ENCODE measurements at regions not wholly inside any gene's neighbourhood (a gene's known extent, or its start where the extent isn't known, plus 50 kb on each side); places are given as distances from the start of the nearest gene placed in this dataset.
"Not testable (repeated sequence)": the region's sequence is repeated elsewhere in the genome, so short reads cannot be mapped to it uniquely, and the experiment has no call there.

DNA sequence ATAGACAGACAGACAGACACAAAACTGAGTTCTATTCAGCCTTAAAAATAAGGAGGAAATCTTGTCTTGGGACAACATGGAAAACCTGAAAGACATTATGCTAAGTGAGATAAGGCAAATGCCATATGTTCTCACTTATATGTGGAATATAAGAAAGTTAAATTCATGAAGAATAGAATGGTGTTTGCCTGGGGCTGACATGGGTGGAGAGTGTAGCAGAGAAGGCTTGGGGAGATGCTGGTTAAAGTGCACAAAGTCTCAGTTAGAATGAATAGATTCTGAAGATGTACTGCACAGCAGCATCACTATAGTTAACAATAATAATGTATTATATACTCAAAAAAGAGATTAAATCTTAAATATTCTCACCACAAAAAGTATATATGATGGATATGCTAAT lies 355.5 kb downstream of the LRRIQ3 start:
- DNase-seq (ENCODE audit: low spot score): no peak

GRCh38 chr1:73839922-73840321 lies 358.1 kb downstream of the LRRIQ3 start:
- no peak for DNase-seq (ENCODE audit: low spot score)

DNA sequence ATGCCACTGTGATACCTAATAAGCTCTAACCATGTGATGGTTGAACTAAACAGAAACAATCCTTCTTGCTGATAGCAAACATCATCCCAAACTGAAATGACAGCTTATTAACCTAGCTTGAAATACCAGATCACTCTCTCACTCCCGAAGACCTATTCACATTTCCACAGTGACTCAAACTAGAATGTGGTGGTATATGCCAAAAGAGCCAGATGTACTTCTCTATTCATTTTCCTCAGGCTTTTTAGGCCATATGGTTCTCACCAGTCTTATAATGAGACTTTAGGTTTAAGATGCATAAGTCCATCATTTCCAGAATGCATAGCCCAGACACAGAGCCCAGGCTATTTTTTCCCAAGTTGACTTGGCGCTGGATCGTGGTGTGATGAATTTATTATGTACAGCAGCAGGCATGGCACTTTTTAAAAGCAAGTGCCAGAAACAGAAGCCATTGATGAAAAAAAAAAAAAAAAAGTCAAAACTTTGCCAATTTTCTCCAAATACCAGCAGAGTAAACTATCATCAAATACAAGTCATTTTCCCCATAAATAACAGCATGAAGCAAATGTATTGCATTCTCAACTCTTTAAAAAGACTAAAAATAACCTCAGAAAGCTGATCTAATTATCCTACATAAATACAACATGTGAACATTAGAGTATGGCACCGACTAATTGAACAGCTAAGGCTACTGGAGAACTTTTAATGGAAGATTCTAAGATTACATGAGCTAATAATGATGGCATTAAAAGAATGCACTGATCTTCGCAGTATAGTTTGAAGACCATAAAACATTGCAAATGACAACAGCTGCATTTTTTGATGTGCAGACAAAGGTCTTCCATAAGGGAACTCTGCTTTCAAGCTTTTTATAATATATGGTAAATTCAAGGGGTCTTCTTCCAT lies 365.4 kb downstream of the LRRIQ3 start:
- DNase-seq (ENCODE audit: low spot score): no peak

DNA sequence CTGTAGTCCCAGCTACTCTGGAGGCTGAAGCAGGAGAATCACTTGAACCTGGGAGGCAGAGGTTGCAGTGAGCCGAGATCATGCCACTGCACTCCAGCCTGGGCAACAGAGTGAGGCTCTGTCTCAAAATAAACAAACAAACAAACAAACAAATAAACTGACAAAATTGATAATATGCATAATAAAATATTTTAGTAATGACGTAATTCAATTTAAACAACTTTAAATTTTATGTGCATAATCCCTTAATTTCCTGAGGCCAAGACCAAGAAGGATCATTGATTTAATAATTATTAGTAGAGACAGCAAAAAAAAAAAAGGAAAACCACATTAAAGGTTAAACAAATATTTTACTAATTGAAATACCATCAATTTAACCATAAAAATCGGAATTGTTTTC lies 370.7 kb downstream of the LRRIQ3 start:
- not testable (repeated sequence) for DNase-seq (ENCODE audit: low spot score)

- DNase-seq (ENCODE audit: low spot score): no peak
Observed at GRCh38 chr1:73824065-73824464, 373.9 kb downstream of the LRRIQ3 start.

GRCh38 chr1:73821520-73821919 lies 376.5 kb downstream of the LRRIQ3 start:
- DNase-seq (ENCODE audit: low spot score): no peak

- no peak for DNase-seq (ENCODE audit: low spot score)
Observed at GRCh38 chr1:73820843-73821242, 377.1 kb downstream of the LRRIQ3 start.

GRCh38 chr1:73813716-73814115 lies 384.3 kb downstream of the LRRIQ3 start:
- no peak for DNase-seq (ENCODE audit: low spot score)

GRCh38 chr1:73813236-73813635 lies 384.7 kb downstream of the LRRIQ3 start:
- no peak for DNase-seq (ENCODE audit: low spot score)

DNA sequence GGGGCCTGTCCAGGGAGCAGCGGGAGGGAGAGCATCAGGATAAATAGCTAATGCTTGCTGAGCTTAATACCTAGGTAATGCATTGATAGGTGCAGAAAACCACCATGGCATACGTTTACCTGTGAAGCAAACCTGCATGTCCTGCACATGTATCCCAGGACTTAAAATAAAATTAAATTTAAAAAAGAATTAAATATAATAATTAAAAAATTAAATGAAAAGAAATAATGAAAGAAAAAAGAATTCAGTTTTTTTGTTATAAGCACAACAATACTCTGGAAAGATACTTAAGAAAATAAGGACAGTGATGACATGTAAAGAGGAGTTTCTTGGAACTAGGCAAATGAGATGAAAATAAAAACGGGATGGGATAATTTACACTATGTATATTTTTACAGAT lies 386.2 kb downstream of the LRRIQ3 start:
- DNase-seq (ENCODE audit: low spot score): no peak

GRCh38 chr1:73804935-73805334 lies 393.0 kb downstream of the LRRIQ3 start:
- DNase-seq (ENCODE audit: low spot score): no peak

DNA sequence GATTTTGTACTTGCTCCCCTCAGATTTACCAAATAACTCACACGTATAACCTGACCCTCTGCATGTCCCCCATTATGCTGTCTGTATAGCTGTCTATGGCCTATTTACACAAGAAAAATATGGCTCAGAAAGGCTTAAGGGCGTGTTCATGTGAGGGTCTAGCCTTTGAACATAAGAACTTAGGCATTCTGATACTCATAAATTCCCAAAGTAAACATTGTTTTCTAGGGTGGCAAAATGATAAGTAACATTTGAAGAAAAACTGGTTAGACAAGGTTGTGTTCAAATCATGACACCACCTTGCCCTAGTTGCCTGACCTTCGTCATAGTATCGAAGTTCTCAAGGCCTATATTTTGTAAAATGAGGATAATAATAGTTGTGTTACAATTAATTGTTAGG lies 394.6 kb downstream of the LRRIQ3 start:
- no peak for DNase-seq (ENCODE audit: low spot score)

DNA sequence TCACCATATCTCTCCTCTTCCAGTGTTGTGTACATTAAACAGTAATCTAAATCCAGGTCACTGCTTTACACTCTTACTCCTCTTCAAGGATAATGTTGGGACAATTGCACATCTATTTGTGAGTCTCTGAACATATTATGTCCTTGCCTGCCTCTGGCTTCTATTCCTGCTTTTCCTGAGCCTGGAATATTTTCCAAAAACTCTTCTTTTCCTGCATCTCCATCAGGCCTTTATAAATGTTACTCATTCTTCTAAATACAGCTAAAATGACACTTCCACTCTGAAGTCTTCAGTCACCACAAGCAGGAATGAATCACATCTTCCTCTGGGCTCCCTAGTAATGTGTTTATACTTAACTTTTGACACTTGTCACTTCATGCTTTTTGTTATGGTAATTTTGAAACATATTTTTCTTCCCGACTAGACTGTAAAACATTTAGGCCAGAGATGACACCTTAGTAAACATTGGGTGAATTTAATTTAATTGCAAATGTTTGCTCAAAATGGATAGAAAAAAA lies 396.0 kb downstream of the LRRIQ3 start:
- no peak for DNase-seq (ENCODE audit: low spot score)

DNA sequence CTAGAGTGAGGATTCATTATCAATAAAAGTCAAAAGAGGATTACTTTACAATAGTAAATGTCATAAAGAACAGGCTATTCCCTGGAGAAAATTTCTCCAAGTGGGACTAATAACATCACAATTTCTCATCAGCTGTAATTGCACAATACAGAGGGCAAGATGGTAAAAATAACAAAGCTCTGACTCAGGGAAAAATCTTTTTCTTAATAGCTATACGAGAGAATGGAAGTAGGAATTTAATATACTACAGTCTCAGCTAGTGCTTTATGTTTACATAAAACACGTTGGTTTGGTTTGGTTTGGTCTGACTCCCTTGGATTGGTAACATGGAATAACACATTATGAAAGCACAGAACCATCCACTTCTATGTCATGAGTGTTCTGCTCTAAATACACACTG lies 397.6 kb downstream of the LRRIQ3 start:
- DNase-seq (ENCODE audit: low spot score): peak; percentile 36

DNA sequence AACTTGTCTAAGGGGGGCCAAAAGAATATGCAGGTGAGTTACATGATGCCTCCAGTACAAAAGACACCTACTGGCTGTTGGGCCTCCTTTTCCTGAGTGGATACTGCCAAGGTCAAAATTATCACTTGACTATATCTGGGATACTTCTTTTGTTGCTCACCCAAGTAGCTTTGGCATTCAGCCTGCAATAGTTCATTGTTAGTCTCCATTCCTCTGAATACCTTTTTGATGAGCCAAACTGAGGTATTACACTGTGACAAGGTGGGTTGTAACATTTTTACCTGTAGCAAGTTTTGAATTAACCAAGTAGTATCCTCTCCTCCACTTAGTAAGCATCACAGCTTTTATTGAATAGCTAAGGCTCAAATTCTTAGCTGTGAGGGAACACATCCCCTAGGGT lies 408.0 kb downstream of the LRRIQ3 start:
- DNase-seq (ENCODE audit: low spot score): no peak

GRCh38 chr1:73784026-73784425 lies 413.9 kb downstream of the LRRIQ3 start:
- no peak for DNase-seq (ENCODE audit: low spot score)

GRCh38 chr1:73783352-73783751 lies 414.6 kb downstream of the LRRIQ3 start:
- no peak for DNase-seq (ENCODE audit: low spot score)

DNA sequence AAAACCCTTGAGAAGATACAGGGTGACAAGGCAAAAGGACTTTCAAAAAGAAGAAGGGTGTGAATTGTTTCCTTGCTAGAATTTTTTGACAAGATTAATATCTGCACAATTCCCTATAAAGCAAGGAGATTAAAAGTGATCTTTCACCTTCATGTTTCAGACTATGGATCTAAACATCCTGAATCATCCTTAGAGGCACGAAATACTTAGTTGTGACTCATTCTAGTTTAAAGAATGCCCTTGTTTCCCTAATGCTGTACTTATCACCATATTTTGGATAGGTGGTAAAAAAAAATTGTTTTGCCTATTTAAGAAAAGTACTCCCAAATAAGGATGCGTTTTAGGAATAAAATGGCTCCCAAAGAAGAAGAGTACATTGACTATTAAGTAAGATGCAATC lies 415.1 kb downstream of the LRRIQ3 start:
- DNase-seq (ENCODE audit: low spot score): no peak

DNA sequence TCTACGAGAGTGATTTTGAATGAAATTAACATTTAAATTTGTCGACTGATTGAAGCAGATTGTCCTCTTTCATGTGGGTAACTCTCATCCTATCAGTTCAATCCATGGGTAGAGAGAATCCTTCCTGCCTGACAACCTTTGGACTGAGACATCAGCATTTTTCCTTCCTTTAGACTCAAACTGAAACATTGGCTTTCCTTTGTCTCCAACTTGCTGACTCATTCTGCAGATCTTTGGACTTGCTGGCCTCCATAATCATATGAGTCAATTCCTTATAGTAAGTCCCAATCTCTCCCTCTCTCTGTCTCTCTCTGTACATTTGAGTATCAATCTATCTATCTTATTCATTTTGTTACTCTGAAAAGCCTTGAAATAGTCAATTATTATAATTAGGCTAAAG lies 416.7 kb downstream of the LRRIQ3 start:
- no peak for DNase-seq (ENCODE audit: low spot score)

DNA sequence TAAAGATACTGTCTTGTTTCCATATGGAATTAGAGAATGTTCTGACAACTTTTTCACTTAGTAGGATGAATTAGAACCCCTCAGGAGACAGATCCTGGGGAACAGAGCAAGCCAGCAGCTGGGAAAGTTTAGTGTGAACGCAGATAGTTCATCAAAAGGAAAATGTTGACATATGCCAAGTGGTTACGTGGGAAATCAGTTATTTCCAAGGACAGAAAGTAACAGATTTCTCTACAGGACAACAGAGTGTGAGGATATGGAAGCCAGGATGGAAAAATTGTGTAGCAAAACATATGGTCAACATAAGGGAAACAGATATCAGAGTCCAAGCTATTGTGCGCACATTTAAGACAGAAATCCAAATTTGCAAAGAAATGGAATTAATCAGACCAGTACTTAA lies 419.5 kb downstream of the LRRIQ3 start:
- DNase-seq (ENCODE audit: low spot score): no peak

DNA sequence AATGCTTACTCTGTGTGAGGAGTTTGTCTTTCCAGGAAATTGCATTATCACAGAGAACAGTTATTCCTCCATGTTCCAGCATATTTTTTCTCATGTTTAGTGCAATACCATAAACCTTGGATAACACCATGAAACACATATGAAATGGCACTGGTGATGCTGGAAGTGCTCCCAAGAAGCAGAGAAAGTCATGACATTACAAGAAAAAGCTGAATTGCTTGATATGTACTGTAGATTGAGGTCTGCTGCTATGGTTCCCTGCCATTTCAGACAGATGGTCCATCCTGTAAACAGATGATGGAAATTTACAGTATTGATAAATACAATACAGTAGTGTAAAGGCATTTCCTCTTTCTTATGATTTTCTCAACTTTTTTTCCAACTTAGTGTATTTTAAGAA lies 422.1 kb downstream of the LRRIQ3 start:
- no peak for DNase-seq (ENCODE audit: low spot score)

- DNase-seq (ENCODE audit: low spot score): no peak
Observed at GRCh38 chr1:73772941-73773340, 425.0 kb downstream of the LRRIQ3 start.

GRCh38 chr1:73771396-73771795 lies 426.6 kb downstream of the LRRIQ3 start:
- DNase-seq (ENCODE audit: low spot score): no peak

All from GM03348 (cell line).